Inferior parietal cortex (tissue), 1 donor: ENCODE measurements at regions not wholly inside any gene's neighbourhood (a gene's known extent, or its start where the extent isn't known, plus 50 kb on each side); places are given as distances from the start of the nearest gene placed in this dataset.

Experiments used
- DNase-seq: peaks from one replicate; pipeline ENCODE4 v3.0.0-alpha.2; 2016; ENCODE audit errors: extremely low spot score

DNA sequence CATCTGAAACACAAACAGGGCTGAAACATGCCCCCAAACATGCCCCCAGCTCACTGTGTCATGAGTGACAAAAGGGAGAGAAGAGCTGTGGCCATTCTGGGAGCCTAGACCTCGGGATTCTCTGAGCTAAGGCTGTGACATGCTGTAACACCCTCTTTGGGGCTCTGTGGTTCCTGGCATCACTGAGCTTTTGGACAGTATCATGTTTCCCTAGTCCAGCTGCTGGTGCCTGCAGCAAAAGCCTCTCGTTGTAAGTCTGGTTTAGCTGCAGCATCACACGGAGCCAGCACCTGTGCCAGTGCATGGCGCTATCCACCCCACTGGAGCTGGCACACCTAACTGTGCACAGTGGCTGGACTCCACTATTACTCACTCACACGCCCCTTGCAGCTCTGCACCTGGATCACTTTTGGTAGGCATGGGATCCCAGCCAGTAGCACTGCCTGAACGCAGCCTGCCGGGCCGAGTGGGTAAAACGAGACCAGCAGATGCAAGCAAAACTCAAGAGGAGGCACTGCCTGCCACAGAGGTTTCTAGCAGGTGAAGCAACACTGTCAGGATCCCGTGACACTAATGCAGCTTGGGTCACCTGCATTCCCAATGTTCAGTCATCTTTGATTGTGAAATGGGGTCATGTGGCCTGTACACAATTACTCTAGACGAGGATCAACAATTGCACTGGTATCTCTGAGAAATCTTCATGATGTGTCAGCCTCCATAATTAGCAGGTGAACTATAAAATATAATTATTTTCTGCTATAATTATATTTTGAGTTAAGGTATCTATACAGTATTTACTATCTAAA is 547.2 kb downstream of the ZNF804A start:
- no peak for DNase-seq

GRCh38 chr2:185147361-185147760 is 549.0 kb downstream of the ZNF804A start:
- DNase-seq: no peak

DNA sequence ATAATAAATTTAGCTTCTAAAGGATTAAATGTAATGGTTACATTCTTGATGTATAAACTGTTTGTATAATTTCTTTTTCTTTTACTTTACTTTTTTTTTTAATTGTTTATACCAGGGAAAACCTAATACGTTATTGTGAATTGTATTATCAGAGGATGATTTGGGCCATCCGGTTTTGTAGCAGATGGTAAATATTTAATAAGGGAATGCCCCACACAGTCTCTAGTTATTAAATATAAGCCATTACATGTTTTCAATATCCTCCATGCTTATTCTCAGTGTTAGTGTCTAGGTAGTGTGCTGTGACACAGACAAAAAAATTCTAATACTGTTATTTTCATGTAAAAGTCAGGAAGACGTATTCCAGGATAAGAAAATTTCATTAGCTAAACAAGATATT is 553.9 kb downstream of the ZNF804A start:
- DNase-seq: no peak

GRCh38 chr2:185161701-185162100 is 563.4 kb downstream of the ZNF804A start:
- no peak for DNase-seq

GRCh38 chr2:185174353-185174752 is 564.3 kb upstream of the FSIP2 start:
- no peak for DNase-seq

GRCh38 chr2:185179743-185180142 is 558.9 kb upstream of the FSIP2 start:
- no peak for DNase-seq

DNA sequence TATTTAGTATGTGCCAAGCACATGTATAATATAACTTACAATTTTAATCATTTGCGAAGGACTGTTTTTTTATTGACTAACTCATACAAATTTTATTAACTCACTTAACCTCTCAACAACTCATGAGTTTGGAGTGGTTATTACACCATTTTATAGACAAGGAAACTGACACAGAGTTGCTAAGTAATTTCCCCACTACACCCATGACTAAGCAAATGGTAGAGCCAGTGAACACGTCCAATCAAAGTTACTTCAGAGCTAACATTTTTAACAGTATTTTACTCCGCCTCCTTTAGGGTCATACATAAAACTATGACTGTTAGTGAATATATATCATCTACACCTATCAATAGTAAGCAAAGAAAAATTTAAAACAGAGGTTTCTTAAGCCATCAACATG is 556.7 kb upstream of the FSIP2 start:
- no peak for DNase-seq

DNA sequence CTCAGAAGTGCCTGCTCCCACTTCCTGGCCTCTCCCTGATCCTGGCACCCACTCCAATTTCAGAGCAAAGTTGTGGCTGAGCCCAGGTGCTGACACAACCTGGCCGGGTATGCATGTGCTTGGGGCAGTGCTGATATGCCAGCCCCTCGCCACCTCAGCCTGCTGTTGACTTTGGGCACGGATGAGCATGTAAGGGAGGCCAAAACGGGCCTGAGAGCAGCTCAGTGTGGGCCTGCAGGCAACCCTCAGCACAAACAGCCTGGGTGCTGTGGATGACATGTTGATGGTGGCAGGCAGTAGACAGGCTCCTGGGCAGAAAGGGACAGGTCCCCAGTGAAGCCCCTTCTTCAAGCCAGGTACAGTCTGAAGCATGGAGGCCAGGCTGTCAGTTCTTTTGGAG is 553.6 kb upstream of the FSIP2 start:
- no peak for DNase-seq

DNA sequence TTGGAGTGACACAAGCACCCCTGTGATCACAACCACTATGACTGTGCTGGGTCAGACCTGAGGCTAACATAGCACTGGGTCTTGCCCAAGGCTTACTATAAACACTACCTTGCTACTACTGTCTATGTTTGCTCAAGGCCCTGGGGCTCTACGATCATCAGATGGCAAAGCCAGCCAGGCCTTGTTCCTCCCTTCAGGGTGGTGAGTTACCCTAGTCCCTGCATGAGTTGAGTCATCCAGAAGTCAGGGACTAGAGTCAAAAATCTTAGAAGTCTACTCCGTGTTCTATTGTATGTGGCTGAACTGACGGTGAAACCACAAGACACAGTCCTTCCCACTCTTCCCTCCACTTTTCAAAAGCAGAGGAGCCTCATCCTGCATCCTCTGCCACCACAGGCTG is 551.2 kb upstream of the FSIP2 start:
- no peak for DNase-seq

DNA sequence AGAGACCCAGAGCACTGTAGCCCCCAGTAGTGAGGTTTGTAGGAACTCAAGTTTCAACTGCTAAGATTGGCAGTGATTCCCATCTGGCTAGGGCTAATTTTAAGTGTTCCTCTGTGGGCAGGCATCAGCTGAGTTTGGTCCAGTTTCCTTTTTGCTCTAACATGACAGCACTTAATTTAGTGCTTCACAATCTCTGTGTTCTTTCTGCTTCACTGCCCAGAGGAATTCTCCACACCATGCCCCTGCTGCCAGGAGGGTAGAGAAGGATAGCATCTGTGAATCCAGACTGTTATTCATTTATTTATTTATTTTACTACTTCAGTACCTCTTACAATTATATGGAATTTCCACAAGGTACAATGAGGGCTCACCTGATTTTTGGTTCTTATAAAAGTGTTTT is 549.9 kb upstream of the FSIP2 start:
- no peak for DNase-seq

- no peak for DNase-seq
Observed at GRCh38 chr2:185201063-185201462, 537.5 kb upstream of the FSIP2 start.

GRCh38 chr2:185202381-185202780 is 536.2 kb upstream of the FSIP2 start:
- DNase-seq: no peak

DNA sequence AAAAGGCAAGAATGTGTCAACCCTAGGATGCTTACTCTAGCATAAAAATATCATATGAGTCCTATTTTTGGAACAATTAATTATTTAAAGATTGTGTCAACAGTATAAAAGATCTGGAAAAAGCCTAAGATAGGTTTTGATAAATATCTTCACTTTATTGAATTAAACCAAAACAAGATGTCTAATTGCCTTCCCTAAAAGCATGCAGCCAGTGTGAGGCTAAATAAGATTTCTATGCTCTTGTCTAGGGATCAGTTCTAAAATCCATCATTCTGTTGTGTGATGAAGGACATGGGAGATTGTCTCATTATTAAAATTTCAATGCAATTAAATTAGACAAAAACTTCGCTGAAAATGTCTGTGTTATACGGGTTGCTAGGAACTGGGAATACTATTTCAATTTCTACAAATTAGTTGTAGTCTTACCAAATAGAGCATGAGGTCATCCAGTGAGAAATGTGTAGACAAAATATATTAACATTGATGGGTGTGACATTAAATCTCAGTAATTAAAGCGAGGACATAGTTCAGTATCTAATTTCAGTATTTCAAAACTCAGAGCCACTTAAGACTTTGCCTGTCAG is 535.6 kb upstream of the FSIP2 start:
- no peak for DNase-seq

DNA sequence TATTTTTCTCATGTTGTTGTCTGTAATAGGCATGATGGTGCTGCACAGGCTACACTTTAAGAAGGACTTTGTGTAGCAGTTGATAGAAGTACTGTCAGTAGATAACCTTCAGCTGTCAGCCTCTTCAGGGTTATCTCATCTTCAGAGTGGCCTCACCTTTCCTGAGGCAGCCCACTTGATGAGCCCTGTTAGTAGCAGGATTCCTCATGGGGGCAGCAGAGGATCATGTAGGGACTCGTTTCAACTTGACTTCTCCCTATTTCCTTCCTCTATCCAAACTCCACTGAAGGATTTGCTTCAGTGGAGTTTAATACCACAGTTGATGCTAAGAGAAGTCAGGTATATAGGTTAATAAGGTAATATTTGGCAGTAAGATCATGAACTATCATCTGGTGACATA is 530.3 kb upstream of the FSIP2 start:
- DNase-seq: no peak

DNA sequence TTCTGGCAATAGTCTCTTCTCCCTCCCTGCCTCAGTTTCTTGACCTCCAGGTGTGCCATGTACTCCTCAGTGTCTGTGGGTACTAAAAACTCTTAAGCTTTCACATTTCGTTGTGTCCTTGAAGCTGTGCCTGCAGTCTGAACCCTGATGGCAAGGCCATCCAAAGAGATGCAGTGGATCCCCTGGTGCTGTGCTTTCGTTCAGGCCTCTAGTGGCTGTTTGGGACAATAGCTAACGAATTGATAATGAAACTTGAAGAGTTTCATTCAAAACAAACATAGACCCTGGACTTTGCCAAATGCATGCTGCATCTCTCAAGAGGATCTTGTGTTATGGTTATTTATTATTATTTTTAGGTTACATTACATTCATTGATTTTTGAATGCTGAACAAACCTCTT is 523.1 kb upstream of the FSIP2 start:
- DNase-seq: no peak

DNA sequence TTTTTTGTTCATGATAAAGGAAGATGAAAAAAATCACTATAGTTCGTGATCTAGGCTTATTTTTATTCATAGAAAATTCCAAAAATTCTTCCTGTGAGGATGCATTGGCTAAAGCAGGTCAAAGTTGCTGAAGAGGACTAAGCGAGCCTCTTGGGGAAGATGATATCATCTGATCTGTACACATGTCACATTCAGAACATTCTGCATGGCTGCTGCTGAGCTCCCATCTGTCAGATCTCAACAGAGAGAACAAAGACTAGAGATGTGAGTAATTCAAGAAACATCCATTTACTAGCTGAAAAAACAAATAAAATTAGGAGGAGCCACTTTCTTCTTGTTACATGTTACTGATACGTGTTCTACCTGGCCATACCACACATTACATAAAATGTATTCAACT is 518.6 kb upstream of the FSIP2 start:
- no peak for DNase-seq

GRCh38 chr2:185222311-185222710 is 516.3 kb upstream of the FSIP2 start:
- no peak for DNase-seq

DNA sequence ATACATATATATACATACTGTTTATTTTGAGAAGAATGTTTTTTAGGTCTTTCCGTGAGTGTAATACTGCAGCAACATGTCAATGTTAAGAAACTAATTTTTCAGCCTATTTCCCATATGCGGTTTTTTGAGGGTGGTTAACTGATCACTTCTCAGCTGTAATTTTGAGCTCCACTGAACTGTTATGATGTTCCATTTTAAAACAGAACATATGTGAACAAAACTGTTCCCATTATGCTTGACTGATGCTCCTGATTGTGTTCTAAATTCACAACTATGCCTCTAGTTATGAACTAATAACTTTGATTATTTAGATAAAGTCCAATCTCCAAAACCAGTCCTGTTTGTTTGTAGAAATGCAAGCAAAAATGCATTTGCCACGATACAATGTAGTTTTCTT is 511.2 kb upstream of the FSIP2 start:
- DNase-seq: no peak

- no peak for DNase-seq
Observed at GRCh38 chr2:185239491-185239890, 499.1 kb upstream of the FSIP2 start.

GRCh38 chr2:185240796-185241195 is 497.8 kb upstream of the FSIP2 start:
- no peak for DNase-seq

DNA sequence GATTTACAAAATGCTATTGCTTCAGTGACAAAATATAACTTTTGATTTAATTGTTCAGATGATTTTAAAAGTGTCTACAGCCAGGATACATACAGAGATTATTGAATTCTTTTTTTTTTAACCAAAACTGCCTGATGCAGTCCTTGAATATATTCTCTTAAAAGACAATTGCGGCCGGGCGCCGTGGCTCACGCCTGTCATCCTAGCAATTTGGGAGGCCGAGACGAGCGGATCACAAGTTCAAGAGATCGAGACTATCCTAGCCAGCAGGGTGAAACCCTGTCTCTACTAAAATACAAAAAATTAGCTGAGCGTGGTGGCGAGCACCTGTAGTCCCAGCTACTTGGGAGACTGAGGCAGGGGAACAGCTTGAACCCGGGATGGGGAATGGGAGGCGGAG is 497.0 kb upstream of the FSIP2 start:
- no peak for DNase-seq

- no peak for DNase-seq
Observed at GRCh38 chr2:185242462-185242861, 496.1 kb upstream of the FSIP2 start.

DNA sequence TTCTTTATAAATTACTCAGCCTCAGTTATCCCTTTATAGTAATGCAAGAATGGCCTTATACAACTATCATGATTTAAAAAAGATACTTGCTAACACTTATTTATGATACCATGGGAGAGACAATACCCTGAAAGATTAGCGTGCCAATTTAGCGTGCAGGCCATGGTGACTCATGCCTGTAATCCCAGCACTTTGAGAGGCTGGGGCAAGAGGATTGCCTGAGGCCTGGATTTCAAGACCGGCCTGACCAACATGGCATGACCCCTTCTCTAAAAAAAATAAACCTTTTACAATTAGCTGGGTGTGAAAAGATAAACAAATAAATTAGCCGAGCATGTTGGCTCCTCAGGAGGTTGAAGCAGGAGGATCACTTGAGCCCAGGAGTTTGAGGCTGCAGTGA is 493.4 kb upstream of the FSIP2 start:
- no peak for DNase-seq

DNA sequence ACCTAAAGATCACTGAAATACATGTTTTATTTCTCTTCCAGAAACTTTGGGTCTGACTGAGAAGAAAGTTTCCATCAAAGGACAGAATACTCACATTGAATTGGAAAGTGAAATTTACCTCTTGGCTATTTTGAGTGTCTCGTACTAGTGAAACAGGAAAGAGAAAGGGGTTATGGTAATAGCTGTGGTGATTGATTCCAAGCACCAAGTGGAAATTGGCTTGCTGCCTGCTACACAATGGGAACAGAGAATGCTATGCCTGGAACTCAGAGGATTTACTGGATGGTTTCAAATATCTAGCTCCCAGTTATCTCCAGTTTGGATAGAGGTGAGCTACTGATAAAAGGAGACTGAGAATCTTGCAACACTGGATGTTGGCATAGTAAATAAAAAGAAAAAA is 492.8 kb upstream of the FSIP2 start:
- no peak for DNase-seq
